H1 (cell line): ENCODE measurements at regions not wholly inside any gene's neighbourhood (a gene's known extent, or its start where the extent isn't known, plus 50 kb on each side); places are given as distances from the start of the nearest gene placed in this dataset.

Experiments
- CTCF ChIA-PET: fragments of 300-600 bp; sonication (Branson Sonifier 250); formaldehyde crosslinking; loops from one replicate; lab custom pipeline; 2021; ENCODE audit not compliant: partially characterized antibody; lab: Charles Lee
- POLR2A ChIA-PET: fragments of 300-600 bp; sonication (Branson Sonifier 250); formaldehyde crosslinking; loops from one replicate; lab custom pipeline; 2021; ENCODE audit warnings: inconsistent platforms; ENCODE audit not compliant: partially characterized antibody; lab: Charles Lee
- DNase-seq, 2 experiments: peaks; one replicate each; pipeline versions ENCODE4 v3.0.0 to v3.0.0-alpha.2; 2010 to 2022; ENCODE audit warnings: low spot score in 2 of 2, low read depth in 1 of 2, mixed read lengths in 1 of 2
- FAIRE-seq: peaks from 2 replicates; lab custom pipeline; 2011; peaks lifted over from hg19 to GRCh38; lab: Jason Lieb, UNC
- H2AFZ ChIP-seq: 2 replicates; pipeline ENCODE4 v1.8.1; 2012; ENCODE audit warnings: low read length, inconsistent platforms
- H2AK5ac ChIP-seq: 2 replicates; pipeline ENCODE4 v1.6.1; 2013; ENCODE audit warnings: low read depth, low read length
- H2BK120ac ChIP-seq: replicated peaks from 2 replicates; pipeline ENCODE3; 2013; ENCODE audit warnings: low read depth, low read length, inconsistent platforms
- H2BK12ac ChIP-seq: 2 replicates; pipeline ENCODE4 v1.6.1; 2013; ENCODE audit warnings: low read depth, low read length
- H2BK15ac ChIP-seq: 2 replicates; pipeline ENCODE4 v1.6.1; 2013; ENCODE audit warnings: low read length
- H2BK20ac ChIP-seq: 2 replicates; pipeline ENCODE4 v1.6.1; 2013; ENCODE audit warnings: low read length
- H2BK5ac ChIP-seq: 2 replicates; pipeline ENCODE4 v1.6.1; 2013; ENCODE audit warnings: low read depth, low read length
- H3K14ac ChIP-seq: 2 replicates; pipeline ENCODE4 v1.6.1; 2013; ENCODE audit warnings: inconsistent platforms; ENCODE audit not compliant: insufficient read length
- H3K18ac ChIP-seq: 2 replicates; pipeline ENCODE4 v1.6.1; 2013; ENCODE audit warnings: low read length; ENCODE audit errors: extremely low read depth
- H3K23ac ChIP-seq: 2 replicates; pipeline ENCODE4 v1.6.1; 2013; ENCODE audit warnings: inconsistent platforms; ENCODE audit not compliant: insufficient read length
- H3K23me2 ChIP-seq: 2 replicates; pipeline ENCODE4 v1.6.1; 2013; ENCODE audit warnings: low read depth, low read length
- H3K27ac ChIP-seq: 2 replicates; pipeline ENCODE4 v1.6.1; 2011; ENCODE audit warnings: low read depth, low read length, inconsistent platforms
- H3K27me3 ChIP-seq, 4 experiments: replicated peaks in 1 of 4; 1 replicate in 1 of 4; 2 replicates in 3 of 4; pipeline versions ENCODE4 v1.6.1 to v1.8.1; 2011 to 2013; ENCODE audit warnings: low read length in 3 of 4, mild to moderate bottlenecking in 3 of 4, inconsistent platforms in 2 of 4, mixed read lengths in 2 of 4, moderate library complexity in 1 of 4; ENCODE audit not compliant: control insufficient read depth in 3 of 4, insufficient read depth in 3 of 4; ENCODE audit errors: extremely low read depth in 1 of 4
- H3K36me3 ChIP-seq, 4 experiments: 2 replicates each; pipeline versions ENCODE4 v1.6.1 to v1.8.1; 2011 to 2013; ENCODE audit warnings: mild to moderate bottlenecking in 4 of 4, low read length in 3 of 4, moderate library complexity in 2 of 4, control low read depth in 1 of 4, inconsistent platforms in 1 of 4; ENCODE audit not compliant: insufficient read depth in 4 of 4, control insufficient read depth in 2 of 4
- H3K4ac ChIP-seq: replicated peaks from 2 replicates; pipeline ENCODE3; 2013; ENCODE audit warnings: low read length, low read depth, mixed read lengths, inconsistent platforms; ENCODE audit not compliant: insufficient read length
- H3K4me1 ChIP-seq, 4 experiments: replicated peaks in 1 of 4; 1 replicate in 1 of 4; 2 replicates in 3 of 4; pipeline versions ENCODE4 v1.6.1 to v1.8.1; 2011 to 2013; ENCODE audit warnings: low read length in 3 of 4, inconsistent platforms in 2 of 4, mixed read lengths in 1 of 4; ENCODE audit not compliant: insufficient read depth in 4 of 4, control insufficient read depth in 3 of 4
- H3K4me2 ChIP-seq, 2 experiments: 2 replicates each; pipeline versions ENCODE4 v1.6.1 to v1.8.1; 2011 to 2013; ENCODE audit warnings: low read depth in 2 of 2, low read length in 2 of 2, control low read depth in 1 of 2, inconsistent platforms in 1 of 2, mild to moderate bottlenecking in 1 of 2; ENCODE audit not compliant: insufficient read depth in 1 of 2
- H3K4me3 ChIP-seq, 4 experiments: fragments of 200-600, 300-600 bp in 1 of 4; sonication (generic), shearing (Covaris generic), sonication (Bioruptor Twin) in 1 of 4; 2 replicates each; pipeline versions ENCODE4 v1.5.1 to v1.8.1; 2011 to 2016; ENCODE audit warnings: low read length in 4 of 4, low read depth in 3 of 4, control low read depth in 2 of 4, inconsistent platforms in 2 of 4, mild to moderate bottlenecking in 2 of 4, mixed read lengths in 1 of 4, moderate library complexity in 1 of 4; ENCODE audit not compliant: insufficient read depth in 2 of 4; ENCODE audit errors: extremely low read depth in 1 of 4
- H3K56ac ChIP-seq: replicated peaks from 2 replicates; pipeline ENCODE3; 2013; ENCODE audit warnings: low read depth, mild to moderate bottlenecking, mixed read lengths, low read length, inconsistent platforms; ENCODE audit not compliant: insufficient read length
- H3K79me1 ChIP-seq: 2 replicates; pipeline ENCODE4 v1.6.1; 2013; ENCODE audit warnings: low read depth, low read length, control low read depth
- H3K79me2 ChIP-seq, 2 experiments: 2 replicates each; pipeline versions ENCODE4 v1.6.1 to v1.8.1; 2012 to 2013; ENCODE audit warnings: low read length in 2 of 2, mild to moderate bottlenecking in 2 of 2, inconsistent platforms in 1 of 2; ENCODE audit not compliant: insufficient read depth in 2 of 2, control insufficient read depth in 1 of 2
- H3K9ac ChIP-seq, 4 experiments: replicated peaks in 1 of 4; 1 replicate in 1 of 4; 2 replicates in 3 of 4; pipeline versions ENCODE4 v1.6.1 to v1.8.1; 2011 to 2013; ENCODE audit warnings: low read depth in 3 of 4, low read length in 3 of 4, control low read depth in 2 of 4, mild to moderate bottlenecking in 2 of 4, moderate library complexity in 2 of 4, inconsistent platforms in 1 of 4; ENCODE audit errors: extremely low read depth in 1 of 4
- H3K9me3 ChIP-seq, 2 experiments: 2 replicates each; pipeline versions ENCODE4 v1.6.1 to v1.8.1; 2012 to 2013; ENCODE audit warnings: mild to moderate bottlenecking in 2 of 2, moderate library complexity in 2 of 2, control low read depth in 1 of 2, inconsistent platforms in 1 of 2, low read depth in 1 of 2, low read length in 1 of 2, mixed read lengths in 1 of 2; ENCODE audit not compliant: insufficient read depth in 2 of 2
- H4K20me1 ChIP-seq, 2 experiments: replicated peaks in 1 of 2; 2 replicates each; pipeline versions ENCODE3 to v1.8.1; 2011 to 2013; ENCODE audit warnings: inconsistent platforms in 2 of 2, low read length in 2 of 2, mild to moderate bottlenecking in 1 of 2; ENCODE audit not compliant: insufficient read depth in 2 of 2, control insufficient read depth in 1 of 2
- H4K5ac ChIP-seq: 2 replicates; pipeline ENCODE4 v1.6.1; 2013; ENCODE audit warnings: low read length, low read depth, mixed read lengths, inconsistent platforms; ENCODE audit not compliant: insufficient read length
- H4K8ac ChIP-seq: 2 replicates; pipeline ENCODE4 v1.8.0; 2013; ENCODE audit warnings: mild to moderate bottlenecking, moderate library complexity, low read length, inconsistent platforms; ENCODE audit not compliant: insufficient read depth; ENCODE audit errors: extremely low read depth
- H4K91ac ChIP-seq: replicated peaks from 2 replicates; pipeline ENCODE3; 2013; ENCODE audit warnings: low read length, mixed read lengths, inconsistent platforms; ENCODE audit not compliant: insufficient read length
- ATF3 ChIP-seq: IDR thresholded peaks from 2 replicates; pipeline ENCODE4 v1.6.1; 2011; ENCODE audit warnings: low read depth, mild to moderate bottlenecking, low read length; ENCODE audit not compliant: insufficient read depth
- RFX5 ChIP-seq: IDR thresholded peaks from 2 replicates; pipeline ENCODE4 v1.6.1; 2011; ENCODE audit warnings: low read depth, low read length, improper control_type of control experiment, borderline replicate concordance
- TAF7 ChIP-seq: optimal IDR thresholded peaks from 2 replicates; pipeline ENCODE3; 2011; ENCODE audit warnings: low read depth, mild to moderate bottlenecking, inconsistent platforms, low read length, moderate library complexity, borderline replicate concordance
- WGBS, 2 experiments: shearing (Covaris generic) in 1 of 2; methylation state at CpG; one replicate each; pipeline versions ENCODE4 v1.1.6 to v1.1.7; 2013 to 2015; ENCODE audit warnings: low lambda C conversion rate in 2 of 2, mixed read lengths in 2 of 2, inconsistent platforms in 1 of 2, low coverage in 1 of 2, missing lambda C conversion rate in 1 of 2; ENCODE audit not compliant: insufficient replicate concordance in 2 of 2, insufficient coverage in 1 of 2, insufficient read length in 1 of 2; ENCODE audit errors: extremely low coverage in 1 of 2, missing lambda C conversion rate in 1 of 2; 5-methylcytosine and 5-hydroxymethylcytosine counted together
- TF ChIP-seq, protein P1 (sequence below): IDR thresholded peaks from 2 replicates; pipeline ENCODE4 v1.6.1; 2012; ENCODE audit warnings: low read length, inconsistent platforms

DNA sequence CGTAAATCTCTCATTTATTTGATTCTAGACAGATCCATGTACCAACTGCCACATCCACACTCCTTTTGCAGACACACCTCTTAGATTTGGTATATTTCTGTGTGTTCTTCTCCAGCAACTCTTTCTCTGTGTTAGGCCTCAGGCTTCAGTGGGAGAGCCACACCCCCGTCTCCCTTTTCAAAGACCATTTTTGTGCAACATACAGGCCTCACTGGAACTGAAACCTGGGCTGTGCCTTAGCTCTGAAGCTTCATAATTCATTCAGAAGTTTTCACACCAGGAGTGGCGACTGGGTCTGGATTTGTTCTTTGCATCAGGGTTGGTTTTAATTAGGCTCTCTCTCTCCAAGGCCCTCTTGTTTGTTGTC lies 170.2 kb downstream of the THBS2 start:
- H3K79me1 ChIP-seq = no peaks in the 10 kb centered on the region
- H2AK5ac ChIP-seq = no peak overlapping the region
- H3K23ac ChIP-seq = no peak overlapping the region
- H3K4me1 ChIP-seq = peaks cover 0 to 5% (median 0%) of the 10 kb centered on the region in 4 experiments; a peak in 2 of 7 replicates
- ChIA-PET POLR2A (no interaction called here), CTCF (interaction anchor here (1.2 to 1.7 kb wide), 4 partner anchors 9 to 63 kb away, joined by 3 to 5 read pairs (median 4); no protein-coding TSS in a partner anchor)
- no peaks in the 10 kb centered on the region for H4K20me1 ChIP-seq
- DNase-seq (no peak), FAIRE-seq (no peak)
- no peaks in the 10 kb centered on the region for H3K27me3 ChIP-seq
- H3K4me2 ChIP-seq = no peak overlapping the region
- H4K8ac ChIP-seq = no peak overlapping the region
- H3K27ac ChIP-seq = no peak overlapping the region
- H2AFZ ChIP-seq = no peak overlapping the region
- no peak overlapping the region for H3K9ac ChIP-seq
- no peak overlapping the region for H4K91ac ChIP-seq
- no peaks in the 10 kb centered on the region for H3K79me2 ChIP-seq
- no peak overlapping the region for H2BK15ac ChIP-seq
- no peak overlapping the region for H3K4ac ChIP-seq
- no peaks in the 10 kb centered on the region for H3K23me2 ChIP-seq
- H2BK5ac ChIP-seq = no peak overlapping the region
- H3K36me3 ChIP-seq = no peaks in the 10 kb centered on the region
- H3K4me3 ChIP-seq = no peak overlapping the region
- H2BK20ac ChIP-seq = no peak overlapping the region
- no peaks in the 10 kb centered on the region for H3K9me3 ChIP-seq
- H3K56ac ChIP-seq = no peak overlapping the region
- H3K14ac ChIP-seq = no peak overlapping the region
- no peak overlapping the region for H2BK120ac ChIP-seq
- 58% methylated on average over 3 of the region's 3 CpGs; no CpG with 5 or more reads in 1 of the 2 experiments for WGBS, 2 experiments
- TF ChIP-seq TAF7 (no peak), ATF3 (no peak), RFX5 (no peak)
- TF ChIP-seq, protein P1, sequence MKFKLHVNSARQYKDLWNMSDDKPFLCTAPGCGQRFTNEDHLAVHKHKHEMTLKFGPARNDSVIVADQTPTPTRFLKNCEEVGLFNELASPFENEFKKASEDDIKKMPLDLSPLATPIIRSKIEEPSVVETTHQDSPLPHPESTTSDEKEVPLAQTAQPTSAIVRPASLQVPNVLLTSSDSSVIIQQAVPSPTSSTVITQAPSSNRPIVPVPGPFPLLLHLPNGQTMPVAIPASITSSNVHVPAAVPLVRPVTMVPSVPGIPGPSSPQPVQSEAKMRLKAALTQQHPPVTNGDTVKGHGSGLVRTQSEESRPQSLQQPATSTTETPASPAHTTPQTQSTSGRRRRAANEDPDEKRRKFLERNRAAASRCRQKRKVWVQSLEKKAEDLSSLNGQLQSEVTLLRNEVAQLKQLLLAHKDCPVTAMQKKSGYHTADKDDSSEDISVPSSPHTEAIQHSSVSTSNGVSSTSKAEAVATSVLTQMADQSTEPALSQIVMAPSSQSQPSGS = no peak
- H3K18ac ChIP-seq = no peak overlapping the region
- H4K5ac ChIP-seq = no peak overlapping the region
- no peak overlapping the region for H2BK12ac ChIP-seq
